ENCODE measurements at regions not wholly inside any gene's neighbourhood (a gene's known extent, or its start where the extent isn't known, plus 50 kb on each side); places are given as distances from the start of the nearest gene placed in this dataset.

DNA sequence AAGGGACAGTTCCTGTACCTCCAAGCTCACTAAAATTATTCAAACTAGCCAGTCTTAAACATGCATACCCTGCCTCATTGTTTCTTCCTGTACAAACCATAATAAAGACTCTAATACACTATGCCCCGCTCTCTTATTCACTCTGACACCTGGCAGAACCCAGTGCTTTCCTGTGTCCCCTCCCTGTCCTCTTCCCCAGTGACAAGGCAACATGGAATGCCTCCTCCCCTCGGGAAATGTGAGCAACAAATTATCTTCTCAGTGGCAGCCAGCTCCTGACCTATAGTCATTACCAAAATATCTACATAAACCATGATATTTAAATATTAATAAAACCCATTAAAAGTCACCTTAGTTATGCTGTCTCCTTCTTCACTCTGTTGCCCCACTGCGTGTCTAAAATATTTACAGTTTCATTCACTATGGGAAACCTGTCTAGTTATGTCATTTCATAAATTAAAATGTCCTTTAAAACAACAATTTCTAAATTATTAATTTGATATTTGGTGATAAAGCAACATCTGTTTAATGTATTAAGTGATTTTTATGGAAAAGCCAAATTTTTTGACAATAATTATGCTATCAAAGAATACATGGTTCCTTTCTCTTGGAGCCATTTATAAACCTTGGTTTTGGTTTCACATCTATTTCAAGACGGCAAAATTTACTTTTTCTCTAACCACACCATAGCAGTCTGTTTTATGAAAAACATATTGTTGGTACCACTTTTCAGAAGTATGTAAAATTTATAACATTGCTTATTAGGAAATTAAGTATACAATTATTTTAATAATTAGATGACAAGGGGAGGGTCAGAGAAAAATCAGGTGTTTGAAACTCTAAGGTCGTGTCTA, 1355.2 kb downstream of the XPNPEP1 start (continued):
- TF ChIP-seq, protein P1, sequence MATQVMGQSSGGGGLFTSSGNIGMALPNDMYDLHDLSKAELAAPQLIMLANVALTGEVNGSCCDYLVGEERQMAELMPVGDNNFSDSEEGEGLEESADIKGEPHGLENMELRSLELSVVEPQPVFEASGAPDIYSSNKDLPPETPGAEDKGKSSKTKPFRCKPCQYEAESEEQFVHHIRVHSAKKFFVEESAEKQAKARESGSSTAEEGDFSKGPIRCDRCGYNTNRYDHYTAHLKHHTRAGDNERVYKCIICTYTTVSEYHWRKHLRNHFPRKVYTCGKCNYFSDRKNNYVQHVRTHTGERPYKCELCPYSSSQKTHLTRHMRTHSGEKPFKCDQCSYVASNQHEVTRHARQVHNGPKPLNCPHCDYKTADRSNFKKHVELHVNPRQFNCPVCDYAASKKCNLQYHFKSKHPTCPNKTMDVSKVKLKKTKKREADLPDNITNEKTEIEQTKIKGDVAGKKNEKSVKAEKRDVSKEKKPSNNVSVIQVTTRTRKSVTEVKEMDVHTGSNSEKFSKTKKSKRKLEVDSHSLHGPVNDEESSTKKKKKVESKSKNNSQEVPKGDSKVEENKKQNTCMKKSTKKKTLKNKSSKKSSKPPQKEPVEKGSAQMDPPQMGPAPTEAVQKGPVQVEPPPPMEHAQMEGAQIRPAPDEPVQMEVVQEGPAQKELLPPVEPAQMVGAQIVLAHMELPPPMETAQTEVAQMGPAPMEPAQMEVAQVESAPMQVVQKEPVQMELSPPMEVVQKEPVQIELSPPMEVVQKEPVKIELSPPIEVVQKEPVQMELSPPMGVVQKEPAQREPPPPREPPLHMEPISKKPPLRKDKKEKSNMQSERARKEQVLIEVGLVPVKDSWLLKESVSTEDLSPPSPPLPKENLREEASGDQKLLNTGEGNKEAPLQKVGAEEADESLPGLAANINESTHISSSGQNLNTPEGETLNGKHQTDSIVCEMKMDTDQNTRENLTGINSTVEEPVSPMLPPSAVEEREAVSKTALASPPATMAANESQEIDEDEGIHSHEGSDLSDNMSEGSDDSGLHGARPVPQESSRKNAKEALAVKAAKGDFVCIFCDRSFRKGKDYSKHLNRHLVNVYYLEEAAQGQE (tag by site-specific recombination; IDR thresholded peaks at IDR 0.05): no peak
- no peak for TF ChIP-seq SP3 (tag by site-specific recombination; IDR thresholded peaks at IDR 0.05)
- TF ChIP-seq ZNF707 (tag by site-specific recombination; IDR thresholded peaks at IDR 0.05): no peak
- TF ChIP-seq SCRT2 (tag by site-specific recombination; IDR thresholded peaks at IDR 0.05): no peak
- TF ChIP-seq WT1 (tag by site-specific recombination; IDR thresholded peaks at IDR 0.05): no peak
- no peak for TF ChIP-seq ZNF777 (tag by site-specific recombination; IDR thresholded peaks at IDR 0.05; ENCODE audit: borderline replicate concordance)

DNA sequence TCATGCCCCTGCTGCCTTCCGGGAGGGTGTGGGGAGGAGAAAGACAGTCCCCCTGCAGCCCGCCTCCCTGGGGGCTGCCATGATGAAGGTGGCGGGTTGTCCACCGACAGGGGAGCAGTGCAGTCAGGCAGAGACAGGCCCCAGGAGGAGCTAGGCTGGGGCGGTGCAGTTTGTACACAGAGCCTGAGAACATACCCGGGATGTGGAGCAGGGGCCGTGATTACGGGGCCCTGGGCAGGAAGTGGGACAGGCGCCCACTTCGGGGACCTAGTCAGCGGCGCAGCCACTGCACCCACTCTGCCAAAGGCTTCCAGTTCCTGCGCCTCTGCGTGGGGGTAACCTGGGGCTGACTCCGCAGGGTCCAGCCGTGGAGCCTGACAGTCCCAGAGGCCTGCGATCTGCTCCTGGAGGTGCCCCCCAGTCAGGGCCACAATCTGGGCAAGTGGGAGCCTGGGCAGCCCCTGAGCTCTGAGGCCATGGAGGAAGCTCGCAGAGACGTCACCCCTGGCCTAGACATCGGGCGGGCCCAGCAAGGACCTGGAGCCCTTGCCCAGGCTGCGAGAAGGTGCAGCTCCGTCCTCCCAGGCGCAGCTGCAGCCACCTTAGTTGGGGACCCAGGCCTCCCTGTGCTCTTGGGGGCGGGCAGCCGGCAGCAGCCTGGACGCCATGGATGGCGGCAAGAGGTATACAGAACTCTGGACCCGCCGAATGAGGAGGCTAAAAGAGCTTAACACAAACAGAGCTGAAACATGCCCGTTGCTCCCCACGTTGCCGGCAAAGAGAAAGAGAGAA, 1356.8 kb downstream of the XPNPEP1 start:
- no peak overlapping the region for H3K27ac ChIP-seq (ENCODE audit: extremely low read depth, low read depth, low read length)
- POLR2A ChIA-PET: no interaction called here
- CTCF ChIA-PET: no interaction called here

DNA sequence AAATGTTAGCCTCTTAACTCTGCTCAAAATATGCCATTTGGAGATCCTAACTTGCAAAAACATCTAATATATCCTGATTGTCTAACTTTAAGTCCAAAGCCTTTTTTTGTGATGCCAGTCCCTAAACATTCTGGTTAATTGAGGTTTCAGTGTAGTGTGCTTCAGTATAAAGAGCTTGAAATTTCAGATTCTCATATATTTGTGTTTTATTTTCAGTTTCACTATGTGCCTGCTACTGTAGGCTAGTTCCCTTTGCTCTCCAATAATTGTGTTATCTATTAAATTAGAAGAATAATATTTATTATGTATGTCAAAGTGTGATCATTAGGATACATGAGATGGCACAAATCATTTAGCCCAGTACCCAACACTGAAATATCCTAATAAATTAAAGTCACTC, 1361.2 kb downstream of the XPNPEP1 start:
- ChIA-PET POLR2A (no interaction called here), CTCF (no interaction called here)
- H3K4me3 ChIP-seq (ENCODE audit: low read depth, low read length): no peak overlapping the region
- H3K36me3 ChIP-seq (ENCODE audit: control insufficient read depth in 2 of 2, insufficient read depth in 1 of 2, low read length in 2 of 2): no peaks in the 10 kb centered on the region
- no peaks in the 10 kb centered on the region for H3K9me3 ChIP-seq (ENCODE audit: control insufficient read depth, insufficient read depth, low read depth, low read length)
- no peaks in the 10 kb centered on the region for H3K4me1 ChIP-seq (ENCODE audit: control insufficient read depth, insufficient read depth, low read length)
- no peak overlapping the region for H3K27ac ChIP-seq (ENCODE audit: extremely low read depth, low read depth, low read length)
- TF ChIP-seq SETDB1 (IDR thresholded peaks at IDR 0.05; ENCODE audit: insufficient read length, low read length): no peak

More for the DNA sequence above, 1356.8 kb downstream of the XPNPEP1 start:
- H3K9me3 ChIP-seq (ENCODE audit: control insufficient read depth, insufficient read depth, low read depth, low read length): no peaks in the 10 kb centered on the region
- H3K4me1 ChIP-seq (ENCODE audit: control insufficient read depth, insufficient read depth, low read length): no peaks in the 10 kb centered on the region
- H3K36me3 ChIP-seq (ENCODE audit: control insufficient read depth in 2 of 2, insufficient read depth in 1 of 2, low read length in 2 of 2): no peaks in the 10 kb centered on the region
- H3K4me3 ChIP-seq (ENCODE audit: low read depth, low read length): no peak overlapping the region
- TF ChIP-seq, protein P2, sequence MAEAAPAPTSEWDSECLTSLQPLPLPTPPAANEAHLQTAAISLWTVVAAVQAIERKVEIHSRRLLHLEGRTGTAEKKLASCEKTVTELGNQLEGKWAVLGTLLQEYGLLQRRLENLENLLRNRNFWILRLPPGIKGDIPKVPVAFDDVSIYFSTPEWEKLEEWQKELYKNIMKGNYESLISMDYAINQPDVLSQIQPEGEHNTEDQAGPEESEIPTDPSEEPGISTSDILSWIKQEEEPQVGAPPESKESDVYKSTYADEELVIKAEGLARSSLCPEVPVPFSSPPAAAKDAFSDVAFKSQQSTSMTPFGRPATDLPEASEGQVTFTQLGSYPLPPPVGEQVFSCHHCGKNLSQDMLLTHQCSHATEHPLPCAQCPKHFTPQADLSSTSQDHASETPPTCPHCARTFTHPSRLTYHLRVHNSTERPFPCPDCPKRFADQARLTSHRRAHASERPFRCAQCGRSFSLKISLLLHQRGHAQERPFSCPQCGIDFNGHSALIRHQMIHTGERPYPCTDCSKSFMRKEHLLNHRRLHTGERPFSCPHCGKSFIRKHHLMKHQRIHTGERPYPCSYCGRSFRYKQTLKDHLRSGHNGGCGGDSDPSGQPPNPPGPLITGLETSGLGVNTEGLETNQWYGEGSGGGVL (tag by site-specific recombination; IDR thresholded peaks at IDR 0.05): no peak

DNA sequence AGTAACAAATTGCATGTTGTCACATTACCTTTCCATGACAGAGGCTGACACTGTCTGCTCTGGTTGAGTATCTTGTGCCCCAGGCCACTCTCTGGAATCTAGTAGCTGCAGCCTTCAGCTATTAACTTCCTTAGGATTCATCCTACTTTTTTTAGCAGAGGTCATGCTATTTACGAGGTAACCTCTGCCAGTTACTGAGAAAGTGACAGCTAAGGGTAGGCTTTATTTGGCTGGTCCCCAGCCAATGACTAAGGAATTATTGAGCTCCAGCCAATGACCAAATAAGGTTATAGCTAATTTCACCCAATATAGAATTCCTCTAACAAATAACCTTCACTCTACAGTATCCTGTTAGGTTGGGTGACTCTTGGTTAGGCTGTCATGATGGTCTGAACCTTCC, 1361.7 kb downstream of the XPNPEP1 start:
- Histone ChIP-seq H3K4me3 (ENCODE audit: low read depth, low read length) (no peak overlapping the region), H3K27ac (ENCODE audit: extremely low read depth, low read depth, low read length) (no peak overlapping the region), H3K4me1 (ENCODE audit: control insufficient read depth, insufficient read depth, low read length) (no peaks in the 10 kb centered on the region), H3K9me3 (ENCODE audit: control insufficient read depth, insufficient read depth, low read depth, low read length) (no peaks in the 10 kb centered on the region), H3K36me3 (ENCODE audit: control insufficient read depth in 2 of 2, insufficient read depth in 1 of 2, low read length in 2 of 2) (no peaks in the 10 kb centered on the region)
- CTCF ChIA-PET: no interaction called here
- POLR2A ChIA-PET: no interaction called here
- TF ChIP-seq SP2 (tag by site-specific recombination; IDR thresholded peaks at IDR 0.05) (no peak), ZBTB48 (tag by site-specific recombination; IDR thresholded peaks at IDR 0.05) (no peak), ZBTB21 (tag by site-specific recombination; IDR thresholded peaks at IDR 0.05) (no peak), SCRT1 (tag by site-specific recombination; IDR thresholded peaks at IDR 0.05; ENCODE audit: borderline replicate concordance) (no peak), WT1 (tag by site-specific recombination; IDR thresholded peaks at IDR 0.05) (no peak), SP3 (tag by site-specific recombination; IDR thresholded peaks at IDR 0.05) (no peak), ZNF747 (tag by site-specific recombination; IDR thresholded peaks at IDR 0.05) (no peak), ZNF658 (tag by site-specific recombination; IDR thresholded peaks at IDR 0.05) (no peak), ZNF701 (tag by site-specific recombination; IDR thresholded peaks at IDR 0.05) (no peak), ZNF529 (tag by site-specific recombination; IDR thresholded peaks at IDR 0.05; ENCODE audit: insufficient replicate concordance) (no peak), GLI4 (tag by site-specific recombination; IDR thresholded peaks at IDR 0.05) (no peak), PRDM1 (tag by site-specific recombination; IDR thresholded peaks at IDR 0.05) (no peak), KLF10 (tag by site-specific recombination; IDR thresholded peaks at IDR 0.05) (no peak), REPIN1 (tag by site-specific recombination; IDR thresholded peaks at IDR 0.05; ENCODE audit: low read depth) (no peak), ZNF837 (tag by site-specific recombination; IDR thresholded peaks at IDR 0.05) (no peak)
- TF ChIP-seq, protein P3, sequence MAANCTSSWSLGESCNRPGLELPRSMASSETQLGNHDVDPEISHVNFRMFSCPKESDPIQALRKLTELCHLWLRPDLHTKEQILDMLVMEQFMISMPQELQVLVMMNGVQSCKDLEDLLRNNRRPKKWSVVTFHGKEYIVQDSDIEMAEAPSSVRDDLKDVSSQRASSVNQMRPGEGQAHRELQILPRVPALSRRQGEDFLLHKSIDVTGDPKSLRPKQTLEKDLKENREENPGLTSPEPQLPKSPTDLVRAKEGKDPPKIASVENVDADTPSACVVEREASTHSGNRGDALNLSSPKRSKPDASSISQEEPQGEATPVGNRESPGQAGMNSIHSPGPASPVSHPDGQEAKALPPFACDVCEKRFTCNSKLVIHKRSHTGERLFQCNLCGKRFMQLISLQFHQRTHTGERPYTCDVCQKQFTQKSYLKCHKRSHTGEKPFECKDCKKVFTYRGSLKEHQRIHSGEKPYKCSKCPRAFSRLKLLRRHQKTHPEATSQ (tag by site-specific recombination; IDR thresholded peaks at IDR 0.05): no peak
